Left lung (tissue), 4 donors: ENCODE measurements at regions not wholly inside any gene's neighbourhood (a gene's known extent, or its start where the extent isn't known, plus 50 kb on each side); places are given as distances from the start of the nearest gene placed in this dataset.

Experiments used
- ATAC-seq: fragments of 200-7000 bp; cut with Tn5 transposase; one replicate; pipeline ENCODE4 v1.9.1; 2020; ENCODE audit warnings: moderate library complexity
- DNase-seq, 4 donors: peaks; one replicate each; pipeline ENCODE4 v3.0.0-alpha.2; 2013 to 2020
- H3K27ac ChIP-seq, 2 donors: fragments of 200-600 bp; sonication (generic) in 1 of 2; one replicate each; pipeline versions ENCODE4 v1.5.0 to v1.8.0; 2020 to 2021
- H3K27me3 ChIP-seq, 2 donors: fragments of 200-600 bp; sonication (generic) in 1 of 2; one replicate each; pipeline versions ENCODE4 v1.5.0 to v1.8.0; 2020 to 2021
- H3K36me3 ChIP-seq, 2 donors: fragments of 200-600 bp; sonication (generic) in 1 of 2; one replicate each; pipeline versions ENCODE4 v1.5.0 to v1.8.0; 2020 to 2021
- H3K4me1 ChIP-seq, 2 donors: fragments of 200-600 bp; one replicate each; pipeline ENCODE4 v1.8.0; 2021
- H3K4me3 ChIP-seq, 2 donors: fragments of 200-600 bp; sonication (generic) in 1 of 2; one replicate each; pipeline versions ENCODE4 v1.5.0 to v1.8.0; 2020 to 2021; ENCODE audit warnings: mild to moderate bottlenecking in 1 of 2
- H3K9me3 ChIP-seq, 2 donors: fragments of 200-600 bp; sonication (generic) in 1 of 2; one replicate each; pipeline versions ENCODE4 v1.5.0 to v1.8.0; 2020 to 2021
- intact Hi-C, 2 donors: fragments of 100-400 bp; cut with DNase I; formaldehyde crosslinking; loops; one replicate each; pipeline versions ENCODE4 v1.11.2 to v1.14.2; 2022
- TF ChIP-seq, protein P1 (sequence below), 2 donors: fragments of 200-600 bp; sonication (generic) in 1 of 2; IDR thresholded peaks; one replicate each; pipeline versions ENCODE4 v1.5.0 to v1.8.0; 2021; ENCODE audit warnings: antibody characterized with exemption in 2 of 2
- donor health status: DM: no; HTN: yes; CAD: no.
- donor health status: DM: no; HTN: no; CAD: no.

DNA sequence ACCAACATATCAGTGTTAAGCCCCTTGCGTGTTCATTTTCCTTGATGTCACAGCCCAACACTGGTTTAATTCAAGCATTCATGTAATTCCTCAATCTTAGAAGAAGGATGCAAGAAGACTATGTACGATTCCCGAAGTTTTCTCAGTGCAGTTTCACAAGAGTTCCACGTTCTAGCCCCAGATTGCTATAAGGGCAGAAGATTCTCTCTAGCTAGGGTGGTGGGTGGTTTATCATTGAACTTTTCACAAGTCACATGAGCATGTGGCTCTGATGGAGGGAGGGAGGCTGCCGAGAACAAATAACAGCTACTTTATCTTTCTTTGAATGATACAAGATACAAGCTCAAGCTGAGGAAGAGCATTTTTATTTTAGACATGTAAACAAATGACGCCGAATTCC lies 71.9 kb upstream of the NHSL1 start:
- no peaks in the 10 kb centered on the region for H3K9me3 ChIP-seq
- DNase-seq (no peak), ATAC-seq (peak; percentile 12)
- no peaks in the 10 kb centered on the region for H3K36me3 ChIP-seq
- H3K27me3 ChIP-seq: peaks cover 0 to 11% of the 10 kb centered on the region in 2 donors
- intact Hi-C loops: no loop called here
- H3K27ac ChIP-seq: peak overlapping the region; percentile 53 to 75
- no peaks in the 10 kb centered on the region for H3K4me1 ChIP-seq
- TF ChIP-seq, protein P1, sequence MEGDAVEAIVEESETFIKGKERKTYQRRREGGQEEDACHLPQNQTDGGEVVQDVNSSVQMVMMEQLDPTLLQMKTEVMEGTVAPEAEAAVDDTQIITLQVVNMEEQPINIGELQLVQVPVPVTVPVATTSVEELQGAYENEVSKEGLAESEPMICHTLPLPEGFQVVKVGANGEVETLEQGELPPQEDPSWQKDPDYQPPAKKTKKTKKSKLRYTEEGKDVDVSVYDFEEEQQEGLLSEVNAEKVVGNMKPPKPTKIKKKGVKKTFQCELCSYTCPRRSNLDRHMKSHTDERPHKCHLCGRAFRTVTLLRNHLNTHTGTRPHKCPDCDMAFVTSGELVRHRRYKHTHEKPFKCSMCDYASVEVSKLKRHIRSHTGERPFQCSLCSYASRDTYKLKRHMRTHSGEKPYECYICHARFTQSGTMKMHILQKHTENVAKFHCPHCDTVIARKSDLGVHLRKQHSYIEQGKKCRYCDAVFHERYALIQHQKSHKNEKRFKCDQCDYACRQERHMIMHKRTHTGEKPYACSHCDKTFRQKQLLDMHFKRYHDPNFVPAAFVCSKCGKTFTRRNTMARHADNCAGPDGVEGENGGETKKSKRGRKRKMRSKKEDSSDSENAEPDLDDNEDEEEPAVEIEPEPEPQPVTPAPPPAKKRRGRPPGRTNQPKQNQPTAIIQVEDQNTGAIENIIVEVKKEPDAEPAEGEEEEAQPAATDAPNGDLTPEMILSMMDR (IDR thresholded peaks at IDR 0.05): no peak
- H3K4me3 ChIP-seq: peak overlapping the region; percentile 15 to 30

DNA sequence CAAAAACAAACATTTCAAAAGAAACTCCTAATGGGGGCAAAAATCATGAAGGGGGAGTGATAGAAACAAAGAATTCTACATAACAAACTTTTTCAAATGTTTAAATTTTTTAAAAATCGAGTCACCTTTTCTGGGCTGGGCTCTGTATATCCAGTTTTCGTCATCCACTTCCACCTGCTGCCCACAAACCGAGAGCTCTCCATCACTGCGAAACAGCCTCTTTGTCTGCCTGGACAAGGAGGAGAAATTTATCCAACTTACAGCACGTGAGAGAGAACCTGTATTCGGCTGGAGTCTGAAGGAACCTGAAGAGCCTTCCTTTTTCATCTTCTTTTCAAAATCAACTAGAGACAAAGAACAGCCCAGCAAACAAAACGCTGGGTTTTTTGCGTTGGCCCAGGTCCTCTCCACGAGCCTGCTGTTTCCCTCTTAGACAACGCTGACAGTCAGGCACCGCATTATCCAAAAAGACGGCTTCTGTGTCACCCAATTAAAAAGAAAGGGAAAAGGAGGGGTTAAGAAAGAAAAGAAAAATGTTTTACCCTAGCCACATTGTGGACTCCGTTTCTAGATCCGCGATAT lies 72.4 kb upstream of the NHSL1 start:
- TF ChIP-seq, protein P1 (IDR thresholded peaks at IDR 0.05): no peak
- H3K36me3 ChIP-seq: no peaks in the 10 kb centered on the region
- ATAC-seq (peak; percentile 61), DNase-seq (no peak)
- H3K27ac ChIP-seq: peak overlapping the region; percentile 53 to 75
- H3K27me3 ChIP-seq: peaks cover 0 to 11% of the 10 kb centered on the region in 2 donors
- intact Hi-C loops: no loop called here
- peak overlapping the region; percentile 15 to 30 for H3K4me3 ChIP-seq
- H3K9me3 ChIP-seq: no peaks in the 10 kb centered on the region
- no peaks in the 10 kb centered on the region for H3K4me1 ChIP-seq

DNA sequence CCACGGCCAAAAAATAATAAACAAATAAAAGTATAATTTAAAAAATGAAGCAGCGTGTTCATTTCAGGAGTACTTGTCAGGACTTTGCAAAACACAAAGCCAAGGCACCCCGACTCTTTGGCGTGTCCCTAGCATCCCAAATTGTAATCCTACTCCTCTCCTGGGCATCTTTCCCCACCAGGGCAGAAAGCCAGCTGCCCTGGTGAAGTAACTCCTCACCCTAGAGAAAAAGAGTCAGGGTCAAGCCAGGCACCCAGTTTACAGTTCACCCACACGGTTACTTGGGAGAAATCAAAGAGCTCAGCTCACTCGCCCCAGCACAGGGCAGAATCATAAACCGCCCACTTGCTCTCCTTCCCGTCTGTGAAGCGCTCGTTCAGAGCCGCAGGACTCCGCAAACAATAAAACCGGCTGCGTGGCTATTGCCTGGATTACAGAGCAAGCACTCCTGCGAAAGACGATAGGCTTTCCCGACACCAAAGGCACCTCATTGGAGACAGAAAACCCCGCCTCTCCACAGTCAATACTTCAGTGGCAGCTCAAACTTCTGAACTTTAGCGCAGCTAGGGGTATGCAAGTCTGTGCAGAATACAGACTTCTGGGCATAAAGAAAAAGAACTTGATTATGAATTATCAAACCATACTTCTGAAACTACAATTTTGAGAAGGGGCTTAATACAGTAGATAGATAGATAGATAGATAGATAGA lies 73.0 kb upstream of the NHSL1 start:
- ATAC-seq: peak; percentile 85
- H3K36me3 ChIP-seq: no peaks in the 10 kb centered on the region
- no peaks in the 10 kb centered on the region for H3K4me1 ChIP-seq
- H3K27me3 ChIP-seq: peaks cover 0 to 11% of the 10 kb centered on the region in 2 donors
- TF ChIP-seq, protein P1 (IDR thresholded peaks at IDR 0.05): no peak
- DNase-seq: peak; percentile 72 to 93 (median 78)
- H3K27ac ChIP-seq: peak overlapping the region; percentile 53 to 75
- peak overlapping the region; percentile 15 to 30 for H3K4me3 ChIP-seq
- H3K9me3 ChIP-seq: no peaks in the 10 kb centered on the region
- intact Hi-C loops: no loop called here

DNA sequence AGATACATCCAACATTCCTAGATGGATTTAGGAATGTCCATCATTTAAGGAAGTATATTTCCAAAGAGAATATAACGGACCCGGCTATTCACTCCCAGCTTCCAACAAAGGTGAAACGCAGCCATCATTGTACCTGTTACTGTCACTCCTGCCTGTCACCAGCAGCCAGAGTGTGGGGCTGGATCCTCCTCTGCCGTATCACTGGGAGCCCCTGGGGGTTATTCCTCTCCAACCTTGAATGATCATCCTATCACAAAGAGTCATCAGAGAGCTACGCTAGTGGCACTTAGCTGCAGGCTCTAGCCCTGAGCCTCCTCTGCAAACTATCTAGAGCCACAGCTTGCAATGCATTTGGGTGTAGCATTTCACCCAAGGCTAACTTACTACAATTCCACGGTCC lies 73.6 kb upstream of the NHSL1 start:
- Histone ChIP-seq H3K4me1 (no peaks in the 10 kb centered on the region), H3K27me3 (peaks cover 0 to 11% of the 10 kb centered on the region in 2 donors), H3K27ac (peak overlapping the region in 1 of 2 donors; percentile 75), H3K4me3 (no peak overlapping the region), H3K36me3 (no peaks in the 10 kb centered on the region), H3K9me3 (no peaks in the 10 kb centered on the region)
- no peak for ATAC-seq
- intact Hi-C loops: no loop called here
- TF ChIP-seq, protein P1 (IDR thresholded peaks at IDR 0.05): no peak
- DNase-seq: no peak

GRCh38 chr6:138575257-138575656 lies 76.0 kb upstream of the NHSL1 start:
- H3K27me3 ChIP-seq: peaks cover 0 to 11% of the 10 kb centered on the region in 2 donors
- DNase-seq (no peak), ATAC-seq (no peak)
- no peaks in the 10 kb centered on the region for H3K36me3 ChIP-seq
- H3K9me3 ChIP-seq: no peaks in the 10 kb centered on the region
- H3K4me1 ChIP-seq: no peaks in the 10 kb centered on the region
- no peak overlapping the region for H3K4me3 ChIP-seq
- H3K27ac ChIP-seq: no peak overlapping the region
- intact Hi-C loops: no loop called here
- TF ChIP-seq, protein P1 (IDR thresholded peaks at IDR 0.05): no peak
